H9 (cell line): ENCODE measurements at regions not wholly inside any gene's neighbourhood (a gene's known extent, or its start where the extent isn't known, plus 50 kb on each side); places are given as distances from the start of the nearest gene placed in this dataset.

Experiments used
- DNase-seq: peaks from one replicate; pipeline ENCODE4 v3.0.0-alpha.2; 2017
- H2AFZ ChIP-seq: one replicate; pipeline ENCODE4 v1.6.1; 2013; ENCODE audit warnings: mild to moderate bottlenecking, low read length, control low read depth, moderate library complexity
- H2AK5ac ChIP-seq: 2 replicates; pipeline ENCODE4 v1.6.1; 2013; ENCODE audit warnings: low read length, control low read depth, mixed read lengths; ENCODE audit not compliant: insufficient read length
- H2BK120ac ChIP-seq: one replicate; pipeline ENCODE4 v1.6.1; 2013; ENCODE audit warnings: low read depth, mild to moderate bottlenecking, low read length, control low read depth, inconsistent platforms; ENCODE audit not compliant: poor library complexity, severe bottlenecking
- H2BK12ac ChIP-seq: 2 replicates; pipeline ENCODE4 v1.6.1; 2013; ENCODE audit warnings: low read length, control low read depth, mixed read lengths, low read depth; ENCODE audit not compliant: insufficient read length
- H2BK15ac ChIP-seq: 2 replicates; pipeline ENCODE4 v1.6.1; 2013; ENCODE audit warnings: low read depth, low read length, control low read depth
- H2BK20ac ChIP-seq: one replicate; pipeline ENCODE4 v1.6.1; 2013; ENCODE audit warnings: low read depth, mild to moderate bottlenecking, low read length, control low read depth, inconsistent platforms; ENCODE audit not compliant: poor library complexity, severe bottlenecking
- H2BK5ac ChIP-seq: 2 replicates; pipeline ENCODE4 v1.6.1; 2013; ENCODE audit warnings: low read length, control low read depth, mixed read lengths; ENCODE audit not compliant: insufficient read length
- H3K14ac ChIP-seq: 2 replicates; pipeline ENCODE4 v1.6.1; 2013; ENCODE audit warnings: low read length, control low read depth; ENCODE audit not compliant: insufficient read depth
- H3K18ac ChIP-seq: 2 replicates; pipeline ENCODE4 v1.6.1; 2013; ENCODE audit warnings: low read depth, mild to moderate bottlenecking, mixed read lengths, low read length, control low read depth; ENCODE audit not compliant: insufficient read length
- H3K23ac ChIP-seq: 2 replicates; pipeline ENCODE4 v1.6.1; 2013; ENCODE audit warnings: low read length, control low read depth, mixed read lengths, low read depth; ENCODE audit not compliant: insufficient read length
- H3K23me2 ChIP-seq: 2 replicates; pipeline ENCODE4 v1.6.1; 2013; ENCODE audit warnings: low read depth, mild to moderate bottlenecking, mixed read lengths, low read length, control low read depth; ENCODE audit not compliant: insufficient read length, poor library complexity, severe bottlenecking
- H3K27ac ChIP-seq: 2 replicates; pipeline ENCODE4 v1.5.1; 2013; ENCODE audit warnings: low read length, control low read depth, mixed read lengths, low read depth; ENCODE audit not compliant: insufficient read length
- H3K27me3 ChIP-seq: 2 replicates; pipeline ENCODE4 v1.6.1; 2013; ENCODE audit warnings: low read length, control low read depth, inconsistent platforms; ENCODE audit not compliant: insufficient read depth
- H3K4ac ChIP-seq: 2 replicates; pipeline ENCODE4 v1.6.1; 2013; ENCODE audit warnings: low read depth, mild to moderate bottlenecking, control low read depth, inconsistent platforms, low read length, moderate library complexity
- H3K4me1 ChIP-seq: 2 replicates; pipeline ENCODE4 v1.6.1; 2013; ENCODE audit warnings: low read length, control low read depth, inconsistent platforms; ENCODE audit not compliant: insufficient read depth
- H3K4me2 ChIP-seq: 2 replicates; pipeline ENCODE4 v1.6.1; 2013; ENCODE audit warnings: low read length, control low read depth, mixed read lengths; ENCODE audit not compliant: insufficient read length, insufficient read depth
- H3K56ac ChIP-seq: 2 replicates; pipeline ENCODE4 v1.6.1; 2013; ENCODE audit warnings: low read depth, mild to moderate bottlenecking, mixed read lengths, low read length, control low read depth; ENCODE audit not compliant: insufficient read length
- H3K79me1 ChIP-seq: 2 replicates; pipeline ENCODE4 v1.6.1; 2013; ENCODE audit warnings: low read depth, mild to moderate bottlenecking, moderate library complexity, low read length, control low read depth, inconsistent platforms; ENCODE audit not compliant: insufficient read depth, poor library complexity, severe bottlenecking
- H3K79me2 ChIP-seq: 2 replicates; pipeline ENCODE4 v1.6.1; 2013; ENCODE audit warnings: low read length, control low read depth, inconsistent platforms; ENCODE audit not compliant: insufficient read depth
- H3K9ac ChIP-seq: 2 replicates; pipeline ENCODE4 v1.6.1; 2013; ENCODE audit warnings: low read length, control low read depth, mixed read lengths; ENCODE audit not compliant: insufficient read length; ENCODE audit errors: extremely low read depth
- H3K9me3 ChIP-seq: one replicate; pipeline ENCODE4 v1.6.1; 2013; ENCODE audit warnings: low read depth, low read length, inconsistent platforms; ENCODE audit not compliant: control insufficient read depth
- H3T11ph ChIP-seq: one replicate; pipeline ENCODE4 v1.6.1; 2013; ENCODE audit warnings: mild to moderate bottlenecking, low read length, control low read depth, inconsistent platforms
- H4K20me1 ChIP-seq: one replicate; pipeline ENCODE4 v1.6.1; 2013; ENCODE audit not compliant: control insufficient read depth, insufficient read length, insufficient read depth
- H4K5ac ChIP-seq: 2 replicates; pipeline ENCODE4 v1.6.1; 2013; ENCODE audit warnings: low read depth, mild to moderate bottlenecking, mixed read lengths, low read length, control low read depth; ENCODE audit not compliant: insufficient read length
- H4K8ac ChIP-seq: replicated peaks from 2 replicates; pipeline ENCODE4 v1.6.1; 2013; ENCODE audit warnings: low read length, control low read depth, mixed read lengths, low read depth; ENCODE audit not compliant: insufficient read length
- H4K91ac ChIP-seq: 2 replicates; pipeline ENCODE4 v1.6.1; 2013; ENCODE audit warnings: low read depth, mild to moderate bottlenecking, moderate library complexity, mixed read lengths, low read length, control low read depth; ENCODE audit not compliant: insufficient read length
- H3K27ac Mint-ChIP-seq, 3 experiments: 2 replicates in 2 of 3; 3 replicates in 1 of 3; pipeline ENCODE4 v1.8.0; 2020 to 2021; ENCODE audit warnings: mixed read lengths in 3 of 3, mild to moderate bottlenecking in 1 of 3, moderate library complexity in 1 of 3
- H3K27me3 Mint-ChIP-seq: 2 replicates; pipeline ENCODE4 v1.8.0; 2021; ENCODE audit warnings: low read depth, mild to moderate bottlenecking, moderate library complexity, mixed read lengths
- H3K36me3 Mint-ChIP-seq, 3 experiments: 2 replicates in 2 of 3; 3 replicates in 1 of 3; pipeline ENCODE4 v1.8.0; 2020 to 2021; ENCODE audit warnings: low read depth in 3 of 3, mixed read lengths in 3 of 3; ENCODE audit not compliant: insufficient read depth in 1 of 3
- H3K4me1 Mint-ChIP-seq, 2 experiments: 2 replicates each; pipeline ENCODE4 v1.8.0; 2020; ENCODE audit warnings: mixed read lengths in 2 of 2
- H3K4me3 Mint-ChIP-seq, 2 experiments: 2 replicates in 1 of 2; 3 replicates in 1 of 2; pipeline ENCODE4 v1.8.0; 2020 to 2021; ENCODE audit warnings: mild to moderate bottlenecking in 2 of 2, mixed read lengths in 2 of 2, moderate library complexity in 1 of 2
- H3K9me3 Mint-ChIP-seq, 2 experiments: 2 replicates in 1 of 2; 3 replicates in 1 of 2; pipeline ENCODE4 v1.8.0; 2020; ENCODE audit warnings: mild to moderate bottlenecking in 2 of 2, mixed read lengths in 2 of 2, moderate library complexity in 1 of 2
- WGBS: extraction: QIAGEN DNeasy Blood & Tissue Kit; methylation state at CpG from one replicate; pipeline ENCODE4 v1.1.7; 2013; ENCODE audit warnings: missing lambda C conversion rate, low lambda C conversion rate, mixed read lengths; ENCODE audit not compliant: insufficient read length; ENCODE audit errors: extremely low coverage; 5-methylcytosine and 5-hydroxymethylcytosine counted together
- TF ChIP-seq, protein P1 (sequence below): fragments of 200-600 bp; sonication (generic); conservative IDR thresholded peaks from 3 replicates; pipeline ENCODE4 v1.8.0; 2021; ENCODE audit warnings: antibody characterized with exemption, mild to moderate bottlenecking

DNA sequence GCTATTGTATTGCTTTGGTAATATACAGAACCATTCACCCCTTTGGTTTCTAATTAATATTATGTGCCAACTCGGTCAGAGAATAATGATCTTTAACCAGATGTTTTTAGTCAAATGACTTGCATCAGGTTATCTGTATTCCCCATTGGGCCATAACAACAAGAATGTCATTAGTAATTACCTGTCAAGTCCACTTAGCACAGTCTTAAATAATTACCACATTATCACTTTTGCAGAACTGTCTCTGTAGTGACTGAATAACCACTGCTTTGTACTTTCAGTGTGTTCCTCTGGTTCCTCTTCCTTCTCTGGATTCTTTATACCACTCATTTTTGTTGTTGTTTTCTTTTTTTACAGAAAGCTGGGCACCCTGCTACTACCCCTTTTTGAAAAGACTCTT lies 257.7 kb upstream of the SPOCK3 start:
- WGBS: no CpG with 5 or more reads among the region's 1 CpG
- H4K5ac ChIP-seq: no peak overlapping the region
- H3K27me3 ChIP-seq: no peaks in the 10 kb centered on the region
- no peak overlapping the region for H3K4ac ChIP-seq
- H3K4me1 ChIP-seq: no peaks in the 10 kb centered on the region
- no peak overlapping the region for H4K91ac ChIP-seq
- no peak overlapping the region for H3K4me3 Mint-ChIP-seq
- no peak overlapping the region for H3K18ac ChIP-seq
- no peak overlapping the region for H2AK5ac ChIP-seq
- TF ChIP-seq, protein P1, sequence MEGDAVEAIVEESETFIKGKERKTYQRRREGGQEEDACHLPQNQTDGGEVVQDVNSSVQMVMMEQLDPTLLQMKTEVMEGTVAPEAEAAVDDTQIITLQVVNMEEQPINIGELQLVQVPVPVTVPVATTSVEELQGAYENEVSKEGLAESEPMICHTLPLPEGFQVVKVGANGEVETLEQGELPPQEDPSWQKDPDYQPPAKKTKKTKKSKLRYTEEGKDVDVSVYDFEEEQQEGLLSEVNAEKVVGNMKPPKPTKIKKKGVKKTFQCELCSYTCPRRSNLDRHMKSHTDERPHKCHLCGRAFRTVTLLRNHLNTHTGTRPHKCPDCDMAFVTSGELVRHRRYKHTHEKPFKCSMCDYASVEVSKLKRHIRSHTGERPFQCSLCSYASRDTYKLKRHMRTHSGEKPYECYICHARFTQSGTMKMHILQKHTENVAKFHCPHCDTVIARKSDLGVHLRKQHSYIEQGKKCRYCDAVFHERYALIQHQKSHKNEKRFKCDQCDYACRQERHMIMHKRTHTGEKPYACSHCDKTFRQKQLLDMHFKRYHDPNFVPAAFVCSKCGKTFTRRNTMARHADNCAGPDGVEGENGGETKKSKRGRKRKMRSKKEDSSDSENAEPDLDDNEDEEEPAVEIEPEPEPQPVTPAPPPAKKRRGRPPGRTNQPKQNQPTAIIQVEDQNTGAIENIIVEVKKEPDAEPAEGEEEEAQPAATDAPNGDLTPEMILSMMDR: no peak
- H3K36me3 Mint-ChIP-seq: peaks cover 8 to 15% (median 13%) of the 10 kb centered on the region in 3 experiments
- no peak overlapping the region for H3T11ph ChIP-seq
- H2BK12ac ChIP-seq: no peak overlapping the region
- no peaks in the 10 kb centered on the region for H3K79me1 ChIP-seq
- peaks cover 11 to 20% of the 10 kb centered on the region in 2 experiments for H3K9me3 Mint-ChIP-seq
- H3K14ac ChIP-seq: no peak overlapping the region
- H2BK15ac ChIP-seq: no peak overlapping the region
- no peak overlapping the region for H3K4me2 ChIP-seq
- H3K9ac ChIP-seq: no peak overlapping the region
- no peak overlapping the region for H2BK5ac ChIP-seq
- H3K4me1 Mint-ChIP-seq: peaks cover 0 to 2% of the 10 kb centered on the region in 2 experiments; a peak in 1 of 4 replicates
- H4K20me1 ChIP-seq: no peaks in the 10 kb centered on the region
- no peaks in the 10 kb centered on the region for H3K79me2 ChIP-seq
- no peaks in the 10 kb centered on the region for H3K23me2 ChIP-seq
- no peaks in the 10 kb centered on the region for H3K27me3 Mint-ChIP-seq
- H2BK120ac ChIP-seq: no peak overlapping the region
- H3K23ac ChIP-seq: no peak overlapping the region
- H2AFZ ChIP-seq: no peak overlapping the region
- no peak overlapping the region for H3K27ac Mint-ChIP-seq
- no peak overlapping the region for H3K27ac ChIP-seq
- DNase-seq: no peak
- no peak overlapping the region for H4K8ac ChIP-seq
- H3K9me3 ChIP-seq: no peaks in the 10 kb centered on the region
- H3K56ac ChIP-seq: no peak overlapping the region
- H2BK20ac ChIP-seq: no peak overlapping the region
